Stimulated activated CD8-positive, alpha-beta memory T cell treated with anti-CD3 and anti-CD28 coated beads, Interleukin-2, amount 100 ng/mL, for 1 hour (primary cell): ENCODE measurements at regions not wholly inside any gene's neighbourhood (a gene's known extent, or its start where the extent isn't known, plus 50 kb on each side); places are given as distances from the start of the nearest gene placed in this dataset.

Experiments
- DNase-seq, 2 donors: peaks; one replicate each; pipeline ENCODE4 v3.0.0-alpha.2; 2020; ENCODE audit warnings: low read depth in 2 of 2

DNA sequence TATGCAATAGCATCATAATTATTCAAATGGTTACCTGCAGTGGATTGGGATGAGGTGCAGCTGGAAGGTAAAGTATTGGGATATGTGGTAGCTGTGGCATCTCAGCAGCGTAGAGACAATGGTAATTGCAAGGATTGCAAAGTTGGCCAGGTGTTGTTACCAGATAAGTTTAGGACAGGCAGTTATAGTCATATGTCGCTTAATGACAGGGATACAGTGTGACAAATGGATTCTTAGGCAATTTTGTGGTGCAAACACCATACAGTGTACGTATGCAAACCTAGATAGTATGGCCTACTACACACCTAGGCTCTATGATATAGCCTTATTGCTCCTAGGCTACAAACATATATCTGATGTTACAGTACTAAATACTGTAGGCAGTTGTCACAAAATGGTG is 163.5 kb upstream of the LYZL2 start:
- no peak for DNase-seq

DNA sequence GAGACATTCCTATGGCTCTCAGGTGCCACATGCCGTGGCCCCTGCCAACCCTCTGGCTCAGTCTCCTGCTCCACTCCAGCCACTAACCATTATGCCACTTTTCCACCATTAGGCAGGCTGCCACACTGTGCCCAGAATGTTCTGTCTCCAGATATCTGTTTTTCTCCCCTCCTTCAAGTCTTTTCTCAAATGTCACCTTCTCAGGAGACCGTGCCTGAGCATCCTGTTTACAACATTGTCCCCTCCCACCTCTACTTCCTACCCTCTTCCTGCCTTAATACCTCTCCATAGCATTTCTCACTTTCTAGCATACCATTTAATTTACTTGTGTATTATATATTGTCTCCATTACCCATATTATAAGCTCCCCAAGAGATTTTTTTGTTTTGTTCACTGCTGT is 162.5 kb upstream of the LYZL2 start:
- DNase-seq, result no peak

- DNase-seq, result no peak
Measured at GRCh38 chr10:30791197-30791611, 161.7 kb upstream of the LYZL2 start.

DNA sequence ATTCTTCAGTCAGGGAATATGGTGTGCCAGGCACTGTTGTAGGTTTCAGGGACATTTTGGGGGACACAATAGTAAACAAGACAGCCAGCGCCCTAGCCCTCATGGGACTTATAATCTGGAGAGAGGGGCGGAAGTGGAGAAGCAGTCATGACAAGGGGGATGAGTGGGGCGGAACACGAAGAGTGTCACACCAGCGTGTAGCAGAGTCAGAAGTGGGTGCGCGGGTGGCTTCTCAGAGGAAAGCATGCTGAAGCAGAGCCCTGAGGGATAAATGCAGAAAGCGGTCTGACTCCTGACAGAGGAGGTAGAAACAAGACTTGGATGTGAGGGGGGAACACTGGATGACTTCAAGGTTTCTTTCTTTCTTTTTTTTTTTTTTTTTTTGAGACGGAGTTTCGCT is 160.3 kb upstream of the LYZL2 start:
- no peak for DNase-seq

DNA sequence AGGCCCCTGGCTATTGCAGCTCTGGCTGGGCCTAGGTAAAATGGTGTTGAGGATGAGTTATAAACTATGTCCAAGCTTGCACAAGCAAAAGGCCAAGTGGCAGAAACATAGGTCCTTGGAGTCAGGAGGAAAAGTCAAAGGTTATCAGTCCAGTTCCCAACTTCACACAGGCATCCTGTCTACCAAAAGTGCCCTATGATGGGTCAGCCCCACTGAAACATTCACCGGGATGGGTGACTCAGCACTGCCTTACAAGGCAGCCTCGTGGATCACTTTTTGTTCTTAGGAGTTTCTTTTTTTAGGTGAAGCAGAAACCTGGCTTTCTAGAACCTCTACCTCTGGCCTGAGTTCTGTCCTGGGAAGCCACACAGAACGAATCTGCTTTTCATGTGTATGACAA is 158.8 kb upstream of the LYZL2 start:
- no peak for DNase-seq

DNA sequence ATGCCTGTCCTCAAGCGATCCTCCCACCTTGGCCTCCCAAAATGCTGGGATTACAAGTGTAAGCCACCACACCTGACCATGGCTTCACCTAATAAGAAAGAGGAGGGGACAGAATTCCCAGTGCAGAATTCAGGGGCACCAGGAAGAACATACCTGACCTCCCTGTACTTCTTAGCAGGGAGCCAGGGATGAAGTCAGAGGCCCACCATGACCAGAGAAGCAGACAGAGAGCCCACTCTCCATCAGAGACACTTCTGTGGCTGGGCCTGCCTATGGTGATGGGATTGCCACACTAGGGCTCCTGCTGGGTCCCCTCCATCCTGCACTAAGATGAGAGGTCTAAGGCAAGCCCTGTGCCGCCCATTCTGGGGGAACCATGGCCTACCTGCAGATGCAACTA is 157.4 kb upstream of the LYZL2 start:
- DNase-seq, result no peak

- DNase-seq, result no peak
Measured at GRCh38 chr10:30786131-30786530, 156.6 kb upstream of the LYZL2 start.

DNA sequence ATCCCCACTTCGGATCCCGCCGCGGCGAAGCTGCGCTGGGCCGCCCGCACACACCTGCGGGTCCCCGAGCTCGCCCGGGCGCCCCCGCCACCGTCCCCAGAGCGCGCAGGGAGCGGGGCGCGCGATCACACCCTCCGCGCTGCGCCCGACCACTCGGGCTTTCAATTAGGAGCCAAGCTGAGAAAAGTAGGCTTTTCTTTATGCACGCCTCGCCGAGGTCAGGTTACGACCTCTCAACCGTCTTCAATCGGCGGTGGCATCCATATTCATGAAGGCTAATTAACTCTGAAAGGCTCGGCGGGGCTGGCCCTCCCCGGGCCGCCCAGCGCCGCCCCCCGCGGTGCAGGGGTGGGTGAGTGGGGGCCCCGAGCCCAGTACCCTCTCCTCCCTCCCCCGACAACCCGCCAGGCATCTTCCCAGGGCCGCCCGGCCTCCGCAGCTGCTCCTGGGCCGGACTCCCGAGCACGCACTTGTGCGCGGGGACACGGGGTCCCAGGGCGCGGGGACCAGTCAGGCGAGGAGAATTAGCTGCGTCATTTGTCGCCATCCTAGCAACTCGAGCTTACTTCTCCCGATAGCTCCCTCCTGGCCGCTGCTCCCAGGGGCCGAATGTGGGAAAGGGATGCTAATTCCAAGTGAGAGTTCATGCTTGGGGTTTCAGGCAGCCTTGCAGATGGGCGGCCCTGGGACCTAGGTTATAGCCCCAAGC is 155.5 kb upstream of the LYZL2 start:
- peak in 1 of 2 donors; percentile 1 for DNase-seq

GRCh38 chr10:30784524-30784896 is 155.0 kb upstream of the LYZL2 start:
- DNase-seq, result no peak

GRCh38 chr10:30783939-30784501 is 154.5 kb upstream of the LYZL2 start:
- peak; percentile 67 to 72 for DNase-seq

GRCh38 chr10:30782537-30783461 is 153.2 kb upstream of the LYZL2 start:
- DNase-seq, result no peak

DNA sequence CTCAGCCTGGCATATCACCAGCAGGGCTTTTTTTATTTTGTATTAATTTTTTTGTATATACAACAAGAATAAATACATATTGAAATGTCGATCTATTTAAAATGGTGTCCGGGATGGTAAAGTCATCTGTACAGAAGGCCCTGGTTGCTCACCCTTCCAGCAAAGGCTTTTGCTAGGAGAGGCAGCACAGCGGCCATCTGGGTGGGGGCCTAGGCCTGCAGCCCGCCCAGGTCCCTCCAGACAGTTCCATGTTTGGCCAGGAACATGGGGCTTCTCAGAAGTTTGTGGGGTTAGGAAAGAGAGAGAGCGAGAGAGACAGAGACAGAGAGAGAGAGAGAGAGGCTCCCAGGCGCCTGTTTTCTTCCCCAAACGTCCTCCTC is 152.6 kb upstream of the LYZL2 start:
- DNase-seq, result no peak

GRCh38 chr10:30781670-30782121 is 152.1 kb upstream of the LYZL2 start:
- DNase-seq, result no peak

- DNase-seq, result no peak
Measured at GRCh38 chr10:30778769-30779168, 149.2 kb upstream of the LYZL2 start.

DNA sequence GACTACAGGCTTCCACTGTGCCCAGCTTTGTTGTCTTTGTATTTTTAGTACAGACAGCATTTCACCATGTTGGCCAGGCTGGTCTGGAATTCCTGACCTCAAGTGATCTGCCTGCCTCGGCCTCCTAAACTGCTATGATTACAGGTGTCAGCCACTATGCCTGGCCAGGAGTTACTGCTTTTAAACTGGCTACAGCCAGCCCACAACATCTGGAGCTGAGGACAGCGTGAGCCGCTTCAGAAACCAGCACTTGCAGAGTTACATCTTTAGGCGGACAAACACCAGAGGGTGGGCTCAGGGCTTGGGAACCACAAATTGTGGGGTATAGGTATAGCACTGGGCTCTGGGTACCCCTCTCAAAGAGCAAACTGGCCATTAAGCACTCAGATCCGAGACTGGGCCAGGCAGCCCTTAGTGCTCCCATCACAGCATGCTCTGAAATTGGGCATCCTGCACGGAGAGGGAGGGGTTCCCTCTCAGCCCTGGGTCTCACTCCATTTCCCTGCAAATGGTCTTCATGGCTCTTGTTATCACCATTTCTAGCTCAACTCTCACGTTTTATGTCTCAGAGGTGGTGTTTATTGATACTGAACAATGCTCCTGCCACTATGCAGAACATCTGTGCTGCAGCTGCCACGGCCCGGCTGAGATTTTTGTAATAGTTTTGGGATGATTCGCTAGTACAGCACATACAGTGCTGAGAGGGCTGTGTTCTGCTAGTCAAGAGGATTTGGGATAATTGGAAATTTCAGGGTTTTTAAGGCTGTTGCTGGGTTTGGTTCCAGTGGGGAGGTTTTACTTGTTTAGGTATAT is 146.4 kb upstream of the LYZL2 start:
- DNase-seq, result no peak

DNA sequence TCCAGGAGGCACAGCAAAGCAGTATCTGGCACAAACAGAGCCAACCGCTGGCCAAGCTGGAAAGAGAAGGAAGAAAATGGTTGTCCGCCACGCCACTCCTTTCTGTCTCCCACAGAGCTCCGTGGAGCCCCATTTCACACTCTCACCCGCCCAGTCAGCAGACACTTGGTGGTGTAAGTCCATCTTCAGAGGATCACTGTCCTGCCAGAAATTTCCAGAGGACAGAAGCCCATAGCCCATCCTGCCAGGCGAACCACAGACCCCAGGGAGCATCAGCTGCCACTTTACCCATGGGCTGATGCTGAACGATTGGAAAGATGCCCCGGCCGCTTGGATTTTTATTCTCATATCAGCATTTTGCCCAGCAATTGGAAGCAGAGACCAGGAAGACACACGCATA is 144.7 kb upstream of the LYZL2 start:
- DNase-seq, result no peak

GRCh38 chr10:30773501-30773900 is 143.9 kb upstream of the LYZL2 start:
- DNase-seq, result no peak

- no peak for DNase-seq
Measured at GRCh38 chr10:30770816-30771215, 141.3 kb upstream of the LYZL2 start.

GRCh38 chr10:30770229-30770628 is 140.7 kb upstream of the LYZL2 start:
- no peak for DNase-seq

GRCh38 chr10:30769361-30769760 is 139.8 kb upstream of the LYZL2 start:
- DNase-seq, result no peak

DNA sequence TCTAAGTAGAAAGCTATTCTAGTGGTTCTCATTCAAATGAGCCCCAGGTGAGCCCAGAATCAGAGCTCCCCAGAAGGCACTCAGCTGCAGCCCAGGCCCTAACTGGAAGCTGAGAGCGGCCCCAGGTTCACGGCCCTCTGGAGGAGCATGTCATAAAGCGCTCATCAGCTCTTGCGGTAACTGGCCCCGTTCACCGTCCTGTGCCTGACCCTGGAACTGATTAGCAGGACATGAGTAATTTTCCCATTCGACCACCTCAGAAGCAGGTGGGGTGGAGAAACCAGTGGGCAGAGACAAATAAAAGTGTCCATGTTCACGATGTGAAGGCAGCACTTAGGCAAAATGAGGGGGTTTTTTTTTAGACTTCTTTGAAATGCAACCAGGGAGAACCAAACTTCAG is 136.1 kb upstream of the LYZL2 start:
- no peak for DNase-seq

DNA sequence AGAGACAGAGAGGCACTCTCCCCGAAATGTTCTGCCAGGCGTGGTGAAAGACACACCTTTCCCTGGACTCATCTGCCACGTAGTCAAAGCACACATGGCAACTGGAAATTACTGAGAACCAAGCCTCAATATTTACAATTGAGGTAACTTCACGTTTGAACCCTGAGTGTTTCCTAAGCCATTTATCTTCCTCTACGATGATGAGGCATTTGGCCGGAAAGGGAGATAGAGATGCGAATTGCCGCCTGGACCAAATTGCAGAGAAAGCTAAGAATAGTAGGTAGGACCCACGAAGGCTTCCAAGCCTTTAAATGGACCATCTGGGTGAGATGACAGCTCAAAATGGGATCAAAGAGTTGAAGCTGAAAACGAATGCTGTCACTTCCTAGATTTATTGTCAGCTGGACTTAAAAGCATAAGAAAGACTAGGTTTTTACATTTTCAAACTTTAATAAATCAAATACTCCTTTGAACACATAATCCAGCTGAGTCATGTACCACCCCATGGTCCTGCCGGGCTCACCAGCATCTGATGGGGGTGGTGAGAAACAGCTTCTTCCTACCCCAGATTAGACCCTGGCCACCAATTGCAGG is 135.6 kb upstream of the LYZL2 start:
- no peak for DNase-seq
